A673 (cell line): ENCODE measurements at regions not wholly inside any gene's neighbourhood (a gene's known extent, or its start where the extent isn't known, plus 50 kb on each side); places are given as distances from the start of the nearest gene placed in this dataset.
A peak's percentile ranks its signal among the peaks of the same experiment; 100 is the strongest.

Source experiments
- CTCF ChIP-seq: fragments of 300-800, 200-600 bp; sonication (generic); conservative IDR thresholded peaks from 2 replicates; pipeline ENCODE4 v1.5.1; 2017; ENCODE audit warnings: low read depth, mild to moderate bottlenecking, antibody characterized with exemption, low read length, moderate library complexity, mixed read lengths
- EZH2 ChIP-seq: fragments of 200-600 bp; sonication (generic); IDR thresholded peaks from 2 replicates; pipeline ENCODE4 v1.6.1; 2017; ENCODE audit warnings: borderline replicate concordance, low read depth, mild to moderate bottlenecking, mixed read lengths, antibody characterized with exemption, low read length; ENCODE audit not compliant: poor library complexity, severe bottlenecking

GRCh38 chr11:12599408-12600143 is 74.6 kb upstream of the TEAD1 start:
- TF ChIP-seq EZH2 (no peak), CTCF (peak; percentile 91)
